ENCODE measurements at regions not wholly inside any gene's neighbourhood (a gene's known extent, or its start where the extent isn't known, plus 50 kb on each side); places are given as distances from the start of the nearest gene placed in this dataset.

DNA sequence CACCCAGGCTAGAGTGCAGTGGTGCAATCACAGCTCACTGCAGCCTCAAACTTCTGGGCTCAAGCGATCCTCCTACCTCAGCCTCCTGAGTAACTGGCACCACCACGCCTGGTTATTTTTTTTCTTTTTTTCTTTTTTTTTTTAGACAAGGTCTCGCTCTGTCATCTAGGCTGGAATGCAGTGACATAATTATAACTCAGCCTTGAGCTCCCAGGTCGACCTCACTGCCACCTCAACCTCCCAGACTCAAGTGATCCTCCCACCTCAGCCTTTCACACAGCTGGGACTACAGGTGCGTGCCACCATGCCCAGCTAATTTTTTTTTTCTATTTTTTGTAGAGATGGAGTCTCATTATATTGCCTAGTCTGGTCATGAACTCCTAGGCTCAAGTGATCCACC is 66.9 kb upstream of the ECE1 start:
- Mint-ChIP-seq H3K27me3 (no peaks in the 10 kb centered on the region), H3K36me3 (ENCODE audit: low read depth) (no peaks in the 10 kb centered on the region), H3K27ac (no peak overlapping the region), H3K4me3 (no peak overlapping the region), H3K9me3 (no peaks in the 10 kb centered on the region), H3K4me1 (peaks cover 11% of the 10 kb centered on the region)
- no peak for ATAC-seq
- DNase-seq = no peak

DNA sequence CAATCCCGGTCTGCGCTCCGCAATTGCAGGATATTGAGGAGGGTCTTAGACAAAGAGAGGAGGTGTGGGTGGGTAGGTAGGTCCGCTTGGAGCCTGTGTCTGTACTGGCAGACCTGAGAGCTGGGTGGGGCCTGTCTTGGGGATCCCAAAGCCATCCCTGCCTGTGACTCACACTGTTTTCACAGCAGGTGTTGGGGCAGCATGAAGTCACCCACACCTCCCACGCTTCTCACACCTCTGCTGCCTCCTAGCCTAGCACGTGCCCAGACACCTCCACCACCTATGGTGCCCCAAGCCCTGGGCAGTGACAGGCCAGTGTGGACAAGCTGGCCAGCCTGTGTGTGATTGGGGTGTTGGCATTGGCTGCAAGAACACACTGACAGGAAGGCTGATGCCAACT is 65.7 kb upstream of the ECE1 start:
- H3K4me3 Mint-ChIP-seq = no peak overlapping the region
- H3K4me1 Mint-ChIP-seq = peaks cover 11% of the 10 kb centered on the region
- H3K9me3 Mint-ChIP-seq = no peaks in the 10 kb centered on the region
- no peaks in the 10 kb centered on the region for H3K36me3 Mint-ChIP-seq (ENCODE audit: low read depth)
- peak; percentile 73 for ATAC-seq
- DNase-seq = no peak
- H3K27me3 Mint-ChIP-seq = no peaks in the 10 kb centered on the region
- no peak overlapping the region for H3K27ac Mint-ChIP-seq

DNA sequence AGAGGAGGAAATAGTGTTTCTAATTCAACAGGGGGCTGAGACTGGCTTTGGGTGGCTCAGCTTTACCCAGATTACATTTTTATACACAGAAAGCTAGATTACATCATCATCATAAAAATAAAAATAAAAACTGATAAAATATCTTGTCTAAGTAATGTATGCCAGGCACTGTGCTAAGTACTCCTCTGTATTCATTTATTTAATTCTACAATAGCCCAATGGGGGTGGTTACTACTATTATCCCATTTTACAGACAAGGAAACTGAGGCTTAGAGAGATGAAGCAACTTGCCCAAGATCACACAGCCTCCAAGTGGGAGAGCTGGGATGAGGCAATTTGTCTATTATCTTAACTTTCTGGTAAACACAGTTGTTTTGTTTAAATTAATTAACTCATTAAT is 62.3 kb upstream of the ECE1 start:
- Mint-ChIP-seq H3K4me3 (no peak overlapping the region), H3K36me3 (ENCODE audit: low read depth) (no peaks in the 10 kb centered on the region), H3K27me3 (no peaks in the 10 kb centered on the region), H3K4me1 (peaks cover 11% of the 10 kb centered on the region), H3K27ac (no peak overlapping the region), H3K9me3 (no peaks in the 10 kb centered on the region)
- DNase-seq = no peak
- ATAC-seq = no peak

DNA sequence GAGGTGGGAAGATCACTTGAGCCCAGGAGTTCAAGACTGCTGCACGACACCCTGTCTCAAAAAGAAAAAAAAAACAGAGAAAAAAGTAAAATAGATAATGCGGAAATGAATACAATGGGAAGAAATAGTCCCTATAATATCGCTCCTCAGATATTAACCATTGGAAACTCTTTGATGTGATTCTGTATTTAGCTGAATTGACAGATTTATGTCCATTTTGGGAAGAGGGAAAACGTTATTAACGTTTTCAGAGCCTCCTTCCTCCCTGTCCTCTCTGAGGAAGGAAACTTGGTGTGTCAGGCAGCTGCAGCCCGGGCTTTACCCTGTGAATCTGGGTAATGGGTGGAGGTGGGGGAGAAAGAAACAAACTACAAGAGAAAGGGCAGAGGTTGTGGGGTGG is 61.6 kb upstream of the ECE1 start:
- Mint-ChIP-seq H3K27me3 (no peaks in the 10 kb centered on the region), H3K27ac (no peak overlapping the region)

DNA sequence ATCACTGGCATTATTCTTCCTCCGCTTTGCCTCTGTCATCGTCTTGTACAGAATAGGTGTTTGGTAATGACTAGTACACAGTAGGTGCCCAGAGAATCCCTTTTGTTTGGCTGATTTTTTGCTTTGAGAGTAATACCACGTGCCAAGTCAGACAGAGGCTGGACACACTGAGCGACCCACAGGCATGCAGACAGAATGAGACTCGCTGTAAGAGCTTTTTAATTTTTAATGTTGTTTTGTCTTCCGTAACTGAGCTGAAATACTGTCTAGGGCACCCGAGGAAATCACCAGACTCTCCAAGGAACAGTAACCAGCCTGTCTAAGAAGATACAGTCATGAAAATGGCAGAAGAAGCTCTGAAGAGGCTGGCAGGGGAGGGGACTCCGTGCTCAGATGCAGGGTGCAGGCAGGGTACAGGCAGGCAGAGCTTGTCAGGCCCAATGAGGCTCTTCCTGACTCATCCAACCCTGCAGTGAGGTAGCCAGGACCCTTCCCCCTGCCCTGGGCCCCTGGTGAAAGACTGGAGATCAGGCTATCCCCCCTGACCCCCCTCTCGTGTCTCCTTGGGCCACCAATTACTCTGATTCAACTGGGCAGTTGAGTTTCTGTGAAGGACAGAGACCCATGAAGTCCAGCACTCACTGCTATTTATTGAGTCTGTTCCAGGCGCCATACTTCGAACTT is 60.1 kb upstream of the ECE1 start:
- no peaks in the 10 kb centered on the region for H3K27me3 Mint-ChIP-seq
- no peak overlapping the region for H3K4me3 Mint-ChIP-seq
- DNase-seq = no peak
- no peaks in the 10 kb centered on the region for H3K9me3 Mint-ChIP-seq
- H3K36me3 Mint-ChIP-seq (ENCODE audit: low read depth) = no peaks in the 10 kb centered on the region
- H3K4me1 Mint-ChIP-seq = peaks cover 2% of the 10 kb centered on the region
- ATAC-seq = no peak
- H3K27ac Mint-ChIP-seq = no peak overlapping the region

More for the DNA sequence above, 61.6 kb upstream of the ECE1 start:
- Mint-ChIP-seq H3K36me3 (ENCODE audit: low read depth) (no peaks in the 10 kb centered on the region), H3K4me1 (peaks cover 11% of the 10 kb centered on the region), H3K4me3 (no peak overlapping the region), H3K9me3 (no peaks in the 10 kb centered on the region)
- no peak for DNase-seq
- ATAC-seq = no peak

DNA sequence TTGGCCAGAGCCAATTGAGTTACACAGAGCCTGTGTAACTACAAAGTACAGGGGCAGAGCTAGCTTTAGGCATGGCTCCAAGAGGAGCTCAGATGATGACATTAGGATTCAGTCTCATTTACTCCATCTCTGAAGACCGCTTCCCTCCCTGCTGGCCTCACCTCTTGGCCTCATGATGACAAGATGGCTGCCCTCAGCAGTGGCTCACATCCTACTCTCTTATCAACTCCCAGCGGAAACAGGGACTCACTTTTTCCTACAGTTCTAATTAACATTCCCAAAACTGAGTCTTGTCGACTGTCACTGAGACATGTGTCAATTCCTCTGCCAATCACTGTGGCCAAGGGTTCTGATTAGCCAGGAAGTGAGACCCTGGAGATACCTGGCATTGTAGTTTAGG is 59.4 kb upstream of the ECE1 start:
- Mint-ChIP-seq H3K4me3 (no peak overlapping the region), H3K9me3 (no peaks in the 10 kb centered on the region), H3K27me3 (no peaks in the 10 kb centered on the region), H3K4me1 (peaks cover 2% of the 10 kb centered on the region), H3K36me3 (ENCODE audit: low read depth) (no peaks in the 10 kb centered on the region), H3K27ac (no peak overlapping the region)
- DNase-seq (no peak), ATAC-seq (no peak)

DNA sequence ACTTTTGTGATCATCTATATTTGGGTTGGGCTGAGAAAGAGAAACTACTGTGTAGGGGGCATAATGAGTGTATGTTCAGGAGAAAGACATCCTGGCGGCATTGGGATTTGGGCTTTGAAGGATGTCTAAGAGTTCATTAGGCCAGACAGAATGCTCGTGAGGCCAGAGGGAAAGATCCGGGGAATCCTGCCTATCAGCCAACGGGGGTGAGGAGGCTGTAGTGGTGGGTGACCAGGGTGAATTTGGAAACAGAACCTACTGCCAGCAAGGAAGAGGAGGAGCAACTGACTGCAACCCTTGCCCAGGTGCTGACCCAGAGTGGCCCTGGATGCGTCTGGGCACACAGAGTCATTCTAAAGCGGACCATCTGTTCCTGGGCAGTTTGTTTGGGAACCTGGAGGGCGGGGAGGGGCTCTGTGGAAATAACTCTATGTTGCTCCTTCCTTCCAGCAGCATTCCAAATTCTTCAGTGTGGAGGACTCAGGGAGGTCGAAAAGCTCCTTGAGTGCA is 56.9 kb upstream of the ECE1 start:
- no peak overlapping the region for H3K4me3 Mint-ChIP-seq
- peaks cover 18% of the 10 kb centered on the region for H3K4me1 Mint-ChIP-seq
- no peak for DNase-seq
- no peak overlapping the region for H3K27ac Mint-ChIP-seq
- ATAC-seq = no peak
- H3K9me3 Mint-ChIP-seq = no peaks in the 10 kb centered on the region
- no peaks in the 10 kb centered on the region for H3K27me3 Mint-ChIP-seq
- H3K36me3 Mint-ChIP-seq (ENCODE audit: low read depth) = peaks cover 15% of the 10 kb centered on the region

DNA sequence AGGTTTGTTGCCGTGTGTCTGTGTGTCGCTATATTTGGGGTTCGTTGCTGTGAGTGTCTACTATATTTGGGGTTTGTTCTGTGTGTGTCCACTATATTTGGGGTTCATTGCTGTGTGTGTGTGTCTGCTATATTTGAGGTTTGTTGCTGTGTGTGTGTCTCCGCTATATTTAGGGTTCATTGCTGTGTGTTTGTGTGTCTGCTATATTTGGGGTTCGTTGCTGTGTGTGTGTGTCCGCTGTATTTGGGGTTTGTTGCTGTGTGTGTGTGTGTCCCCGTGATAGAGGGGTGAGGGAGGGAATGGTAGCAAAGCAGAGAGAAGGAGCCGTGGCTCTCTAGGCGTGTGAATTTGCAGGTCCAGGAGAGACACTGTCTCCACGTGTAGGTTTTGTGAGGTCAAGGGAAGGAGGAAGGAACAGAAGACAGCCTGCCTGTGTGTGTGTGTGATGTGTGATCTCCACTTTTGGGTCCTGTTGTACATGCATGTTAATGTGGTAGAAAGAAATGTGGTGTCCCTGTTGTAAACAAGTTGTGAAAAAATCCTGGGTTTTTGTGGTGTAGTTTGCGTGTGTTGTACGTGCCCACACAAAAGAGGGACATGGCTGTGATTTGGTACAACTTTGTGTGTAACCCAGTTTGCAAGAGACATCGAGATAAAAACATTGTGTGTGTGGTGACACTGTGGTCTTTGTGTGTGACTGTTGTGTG is 56.3 kb upstream of the ECE1 start:
- DNase-seq (no peak), ATAC-seq (no peak)
- peaks cover 20% of the 10 kb centered on the region for H3K36me3 Mint-ChIP-seq (ENCODE audit: low read depth)
- H3K4me1 Mint-ChIP-seq = peaks cover 24% of the 10 kb centered on the region
- no peak overlapping the region for H3K4me3 Mint-ChIP-seq
- no peaks in the 10 kb centered on the region for H3K27me3 Mint-ChIP-seq
- H3K9me3 Mint-ChIP-seq = no peaks in the 10 kb centered on the region
- no peak overlapping the region for H3K27ac Mint-ChIP-seq

DNA sequence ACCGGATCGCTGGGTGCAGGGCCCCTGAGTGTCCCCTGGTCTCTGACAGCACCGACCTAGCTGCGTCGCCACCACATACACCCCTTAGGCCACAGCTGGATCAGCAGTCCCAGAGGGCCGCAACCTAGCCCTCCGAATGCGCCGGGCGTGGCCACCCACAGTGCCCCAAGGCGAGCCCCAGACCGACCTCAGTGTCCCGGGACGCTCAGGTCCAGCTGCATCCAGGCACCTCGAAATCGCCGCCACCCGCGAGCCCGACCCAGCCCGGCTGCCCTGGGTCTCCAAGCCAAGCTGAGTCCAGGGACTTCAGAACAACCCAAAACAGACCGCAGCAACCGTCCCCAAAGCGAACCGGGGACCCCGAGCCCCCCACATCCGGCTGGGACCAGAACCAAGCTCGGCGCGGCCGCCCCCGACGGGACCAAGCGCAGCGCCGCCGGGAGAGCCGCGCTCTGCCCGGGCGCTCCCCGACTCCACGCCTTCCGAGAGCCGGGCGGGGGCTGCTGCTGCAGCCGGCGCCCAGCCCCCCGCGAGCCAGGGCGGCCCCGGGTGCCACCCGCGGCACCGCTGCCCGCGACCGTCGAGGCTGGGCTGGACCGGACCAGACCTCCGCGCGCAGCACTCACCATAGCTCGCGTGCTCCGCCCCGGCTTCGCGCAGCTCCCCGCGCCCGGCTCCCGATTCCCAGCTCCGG is 54.6 kb upstream of the ECE1 start:
- peaks cover 26% of the 10 kb centered on the region for H3K36me3 Mint-ChIP-seq (ENCODE audit: low read depth)
- peaks cover 40% of the 10 kb centered on the region for H3K4me1 Mint-ChIP-seq
- peak overlapping the region; percentile 82 for H3K27ac Mint-ChIP-seq
- H3K4me3 Mint-ChIP-seq = no peak overlapping the region
- H3K9me3 Mint-ChIP-seq = no peaks in the 10 kb centered on the region
- ATAC-seq = peak; percentile 5
- no peak for DNase-seq
- no peaks in the 10 kb centered on the region for H3K27me3 Mint-ChIP-seq

DNA sequence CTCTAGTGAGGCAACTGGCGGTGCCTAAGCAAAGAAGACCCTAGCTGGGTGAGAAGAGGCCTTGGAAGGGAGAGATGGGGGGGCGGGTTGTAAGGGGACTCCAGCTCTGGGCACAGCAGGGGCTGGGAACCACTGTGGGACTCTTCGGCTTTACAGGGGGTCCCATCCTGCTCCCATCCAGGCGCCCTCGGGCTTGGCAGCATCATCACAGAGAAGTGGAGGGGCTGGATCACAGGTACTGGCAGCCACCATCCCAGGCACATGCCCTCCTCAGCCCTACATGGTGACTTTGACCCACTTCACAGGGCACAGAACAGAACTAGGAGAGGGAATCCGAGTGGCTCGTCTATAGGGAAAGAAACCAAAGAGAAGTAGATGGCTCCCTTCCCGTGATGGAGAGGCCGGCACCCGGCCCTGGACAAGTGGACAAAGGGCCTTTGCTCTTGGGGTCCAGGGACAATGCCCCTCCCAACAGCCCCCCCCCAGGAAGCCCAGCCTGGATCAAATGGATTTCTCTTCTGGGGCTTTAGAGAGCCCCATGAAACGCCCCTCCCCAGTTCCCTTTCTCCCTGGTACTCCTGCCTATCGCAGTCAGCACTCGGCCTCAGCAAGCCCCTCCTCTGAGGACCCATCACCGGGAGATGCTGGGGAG is 54.0 kb upstream of the ECE1 start:
- Mint-ChIP-seq H3K27ac (peak overlapping the region; percentile 90), H3K36me3 (ENCODE audit: low read depth) (peaks cover 26% of the 10 kb centered on the region), H3K4me3 (no peak overlapping the region), H3K4me1 (peaks cover 46% of the 10 kb centered on the region), H3K9me3 (no peaks in the 10 kb centered on the region), H3K27me3 (no peaks in the 10 kb centered on the region)
- ATAC-seq = no peak
- DNase-seq = no peak

DNA sequence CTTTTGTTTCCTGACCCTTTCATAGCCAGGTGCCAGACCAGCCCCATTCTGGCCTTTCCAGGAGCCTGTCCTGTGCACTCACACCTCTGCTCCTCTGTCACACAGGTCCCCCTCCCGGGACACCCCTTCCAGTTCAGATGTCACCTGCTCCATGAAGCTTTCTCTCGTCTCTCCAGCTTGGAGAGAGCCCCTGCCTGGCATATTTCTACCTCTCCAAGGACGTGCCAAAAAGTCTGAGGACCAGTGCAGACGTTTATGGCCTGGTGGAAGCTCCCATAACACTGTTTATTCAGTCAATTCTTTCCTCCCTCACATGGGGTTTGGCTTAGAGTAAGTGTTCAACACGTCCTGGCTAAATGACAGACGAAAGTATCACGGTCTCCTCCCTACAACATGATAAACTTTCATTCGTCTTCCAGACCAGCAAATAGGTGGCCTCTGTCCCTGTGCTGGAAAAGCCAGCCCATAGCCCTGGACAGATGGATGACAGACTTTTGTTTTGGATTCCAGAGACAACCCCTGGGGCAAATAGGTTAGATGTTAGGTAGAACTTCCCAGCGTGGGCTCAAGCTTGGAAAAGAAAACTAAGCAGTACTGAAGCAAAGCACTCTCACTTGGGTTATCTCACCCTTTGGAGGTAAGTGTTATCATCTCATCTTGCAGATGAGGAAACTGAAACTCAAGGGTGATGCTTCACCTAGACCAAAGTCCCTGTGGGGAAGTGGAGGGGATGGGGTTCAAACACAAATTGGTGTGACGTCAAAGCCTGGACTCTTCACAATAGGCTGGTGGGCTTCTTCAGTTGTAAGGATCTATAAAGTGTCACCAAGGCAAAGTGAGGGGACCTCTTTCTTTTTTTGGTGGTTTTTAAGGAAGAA is 52.9 kb upstream of the ECE1 start:
- DNase-seq (no peak), ATAC-seq (peak; percentile 63)
- peaks cover 57% of the 10 kb centered on the region for H3K4me1 Mint-ChIP-seq
- peaks cover 30% of the 10 kb centered on the region for H3K36me3 Mint-ChIP-seq (ENCODE audit: low read depth)
- H3K4me3 Mint-ChIP-seq = no peak overlapping the region
- no peaks in the 10 kb centered on the region for H3K27me3 Mint-ChIP-seq
- H3K27ac Mint-ChIP-seq = peak overlapping the region; percentile 90
- H3K9me3 Mint-ChIP-seq = no peaks in the 10 kb centered on the region

DNA sequence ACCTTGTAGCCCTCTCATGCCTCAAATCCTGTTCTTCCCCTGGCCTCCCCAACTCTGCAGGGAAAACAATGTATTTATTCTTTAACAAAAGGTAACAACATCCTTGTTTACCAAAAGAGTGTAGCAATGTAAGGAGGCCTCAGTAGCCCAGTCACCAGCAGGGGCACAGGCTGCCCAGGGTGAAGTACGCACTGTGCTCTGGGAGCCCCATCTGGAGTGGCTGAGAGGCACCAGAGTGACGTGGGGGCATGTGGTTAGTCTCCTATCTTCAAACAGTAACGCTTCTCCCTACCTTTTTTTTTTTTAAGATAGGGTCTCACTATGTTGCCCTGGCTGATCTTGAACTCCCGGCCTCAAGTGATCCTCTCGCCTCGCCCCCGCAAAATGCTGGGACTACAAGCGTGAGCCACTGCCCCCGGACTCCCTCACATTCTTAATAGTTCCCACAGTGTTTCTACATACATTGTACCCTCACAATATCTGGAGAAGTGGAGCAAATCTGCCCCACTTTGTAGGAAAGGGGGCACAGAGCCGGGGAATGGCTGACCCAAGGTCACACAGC is 51.3 kb upstream of the ECE1 start:
- Mint-ChIP-seq H3K4me3 (no peak overlapping the region), H3K27me3 (no peaks in the 10 kb centered on the region), H3K4me1 (peaks cover 73% of the 10 kb centered on the region), H3K36me3 (ENCODE audit: low read depth) (peaks cover 36% of the 10 kb centered on the region), H3K27ac (no peak overlapping the region), H3K9me3 (no peaks in the 10 kb centered on the region)
- ATAC-seq (no peak), DNase-seq (no peak)

DNA sequence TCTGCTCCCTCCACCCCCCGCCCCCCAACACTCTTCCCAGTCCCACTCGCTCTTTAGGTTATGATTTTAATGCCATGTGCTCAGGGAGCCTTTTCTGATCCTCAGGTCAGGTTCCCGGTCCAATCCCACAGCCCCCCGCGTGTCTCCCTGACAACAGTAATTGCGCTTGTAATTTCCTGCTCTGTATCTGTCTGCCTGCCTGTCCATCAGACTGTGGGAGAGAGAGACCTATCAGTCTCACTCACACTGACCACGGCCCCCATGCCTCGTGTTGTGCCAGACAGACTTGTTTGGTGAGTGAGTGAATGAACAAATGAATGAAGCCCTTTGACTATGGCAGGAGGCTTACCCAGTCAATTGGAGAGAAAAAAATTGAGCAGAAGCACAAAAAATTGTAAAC is 50.8 kb upstream of the ECE1 start:
- DNase-seq = no peak
- Mint-ChIP-seq H3K4me1 (peaks cover 78% of the 10 kb centered on the region), H3K36me3 (ENCODE audit: low read depth) (peaks cover 38% of the 10 kb centered on the region), H3K27me3 (no peaks in the 10 kb centered on the region), H3K27ac (no peak overlapping the region), H3K9me3 (no peaks in the 10 kb centered on the region), H3K4me3 (no peak overlapping the region)
- no peak for ATAC-seq
